ENCODE measurements at regions not wholly inside any gene's neighbourhood (a gene's known extent, or its start where the extent isn't known, plus 50 kb on each side); places are given as distances from the start of the nearest gene placed in this dataset.

GRCh38 chr15:29458361-29458760 is 188.7 kb upstream of the NSMCE3 start:
- Histone ChIP-seq H3K27ac (replicated peaks in 1 of 4) (no peak overlapping the region), H3K4me1 (no peaks in the 10 kb centered on the region), H3K36me3 (no peaks in the 10 kb centered on the region), H3K27me3 (no peaks in the 10 kb centered on the region), H3K4me3 (no peak overlapping the region), H3K9me3 (no peaks in the 10 kb centered on the region)
- DNase-seq (ENCODE audit: extremely low spot score), result no peak
- intact Hi-C loops (cut with DNase I), result no loop called here
- 76% methylated on average over 7 of the region's 7 CpGs for WGBS
- no peak for TF ChIP-seq EP300 (IDR thresholded peaks at IDR 0.05)
- no peak for TF ChIP-seq POLR2AphosphoS5 (IDR thresholded peaks at IDR 0.05)
- no peak for TF ChIP-seq POLR2A (IDR thresholded peaks at IDR 0.05; ENCODE audit: low read depth)
- TF ChIP-seq CTCF (IDR thresholded peaks at IDR 0.05), result no peak

- H3K27me3 ChIP-seq, result no peaks in the 10 kb centered on the region
- H3K36me3 ChIP-seq, result no peaks in the 10 kb centered on the region
- TF ChIP-seq CTCF (IDR thresholded peaks at IDR 0.05) (no peak), EP300 (IDR thresholded peaks at IDR 0.05) (no peak), POLR2A (IDR thresholded peaks at IDR 0.05; ENCODE audit: low read depth) (no peak), POLR2AphosphoS5 (IDR thresholded peaks at IDR 0.05) (no peak)
- intact Hi-C loops (cut with DNase I), result no loop called here
- no peaks in the 10 kb centered on the region for H3K9me3 ChIP-seq
- WGBS, result 85% methylated on average over 5 of the region's 6 CpGs
- no peak overlapping the region for H3K4me3 ChIP-seq
- H3K4me1 ChIP-seq, result peaks cover 0 to 3% (median 0%) of the 10 kb centered on the region in 4 donors
- DNase-seq (ENCODE audit: extremely low spot score), result no peak
- no peak overlapping the region for H3K27ac ChIP-seq (replicated peaks in 1 of 4)
These were observed 188.1 kb upstream of the NSMCE3 start for GRCh38 chr15:29457729-29458128.

GRCh38 chr15:29456964-29457363 is 187.3 kb upstream of the NSMCE3 start:
- intact Hi-C loops (cut with DNase I), result no loop called here
- Histone ChIP-seq H3K27ac (replicated peaks in 1 of 4) (no peak overlapping the region), H3K36me3 (no peaks in the 10 kb centered on the region), H3K27me3 (no peaks in the 10 kb centered on the region), H3K9me3 (no peaks in the 10 kb centered on the region), H3K4me3 (no peak overlapping the region), H3K4me1 (peaks cover 0 to 3% (median 0%) of the 10 kb centered on the region in 4 donors)
- TF ChIP-seq POLR2AphosphoS5 (IDR thresholded peaks at IDR 0.05) (no peak), CTCF (IDR thresholded peaks at IDR 0.05) (no peak), EP300 (IDR thresholded peaks at IDR 0.05) (no peak), POLR2A (IDR thresholded peaks at IDR 0.05; ENCODE audit: low read depth) (no peak)
- WGBS, result 73% methylated on average over 8 of the region's 8 CpGs
- no peak for DNase-seq (ENCODE audit: extremely low spot score)

- intact Hi-C loops (cut with DNase I), result no loop called here
- no peak for TF ChIP-seq POLR2AphosphoS5 (IDR thresholded peaks at IDR 0.05)
- TF ChIP-seq CTCF (IDR thresholded peaks at IDR 0.05), result no peak
- TF ChIP-seq EP300 (IDR thresholded peaks at IDR 0.05), result no peak
- no peak for TF ChIP-seq POLR2A (IDR thresholded peaks at IDR 0.05; ENCODE audit: low read depth)
- DNase-seq (ENCODE audit: extremely low spot score), result no peak
- Histone ChIP-seq H3K27ac (replicated peaks in 1 of 4) (no peak overlapping the region), H3K36me3 (no peaks in the 10 kb centered on the region), H3K4me3 (no peak overlapping the region), H3K27me3 (peaks cover 0 to 4% (median 0%) of the 10 kb centered on the region in 4 donors), H3K9me3 (no peaks in the 10 kb centered on the region), H3K4me1 (peaks cover 0 to 3% (median 0%) of the 10 kb centered on the region in 4 donors)
- 82% methylated on average over 4 of the region's 4 CpGs for WGBS
These were observed 186.6 kb upstream of the NSMCE3 start for GRCh38 chr15:29456255-29456654.

- Histone ChIP-seq H3K9me3 (no peaks in the 10 kb centered on the region), H3K36me3 (no peaks in the 10 kb centered on the region), H3K27ac (replicated peaks in 1 of 4) (no peak overlapping the region), H3K4me3 (no peak overlapping the region), H3K4me1 (peaks cover 0 to 3% (median 0%) of the 10 kb centered on the region in 4 donors), H3K27me3 (peaks cover 0 to 8% (median 0%) of the 10 kb centered on the region in 4 donors)
- WGBS, result 90% methylated on average over 3 of the region's 4 CpGs
- intact Hi-C loops (cut with DNase I), result no loop called here
- no peak for TF ChIP-seq EP300 (IDR thresholded peaks at IDR 0.05)
- TF ChIP-seq CTCF (IDR thresholded peaks at IDR 0.05), result no peak
- TF ChIP-seq POLR2AphosphoS5 (IDR thresholded peaks at IDR 0.05), result no peak
- TF ChIP-seq POLR2A (IDR thresholded peaks at IDR 0.05; ENCODE audit: low read depth), result no peak
- DNase-seq (ENCODE audit: extremely low spot score), result no peak
These were observed 185.9 kb upstream of the NSMCE3 start for GRCh38 chr15:29455530-29455929.
